Breast epithelium (tissue), 3 donors: ENCODE measurements at regions not wholly inside any gene's neighbourhood (a gene's known extent, or its start where the extent isn't known, plus 50 kb on each side); places are given as distances from the start of the nearest gene placed in this dataset.

Source experiments
- CTCF ChIP-seq, 3 donors: fragments of 450-650 bp; IDR thresholded peaks; one replicate each; pipeline ENCODE4 v1.5.1; 2016 to 2017; ENCODE audit warnings: antibody characterized with exemption in 3 of 3, mild to moderate bottlenecking in 3 of 3, moderate library complexity in 3 of 3
- POLR2A ChIP-seq: fragments of 450-650 bp; IDR thresholded peaks from one replicate; pipeline ENCODE4 v1.6.1; 2016; ENCODE audit warnings: antibody characterized with exemption, mild to moderate bottlenecking, moderate library complexity
- POLR2AphosphoS5 ChIP-seq, 3 donors: sonication (generic); formaldehyde crosslinking; IDR thresholded peaks; one replicate each; pipeline ENCODE4 v1.6.1; 2017; ENCODE audit warnings: antibody characterized with exemption in 3 of 3

GRCh38 chr7:69245646-69246045 is 352.6 kb upstream of the AUTS2 start:
- no peak for TF ChIP-seq POLR2A
- no peak for TF ChIP-seq CTCF (IDR thresholded peaks at IDR 0.05)
- no peak for TF ChIP-seq POLR2AphosphoS5 (IDR thresholded peaks at IDR 0.05)
